Colonic mucosa (tissue), 4 donors: ENCODE measurements at regions not wholly inside any gene's neighbourhood (a gene's known extent, or its start where the extent isn't known, plus 50 kb on each side); places are given as distances from the start of the nearest gene placed in this dataset.

Source experiments
- DNase-seq: peaks from one replicate; pipeline ENCODE4 v3.0.0-alpha.2; 2020
- H3K27ac ChIP-seq: fragments of 200-600 bp; one replicate; pipeline ENCODE4 v1.8.0; 2021
- H3K27me3 ChIP-seq: fragments of 200-600 bp; one replicate; pipeline ENCODE4 v1.8.0; 2021
- H3K36me3 ChIP-seq: fragments of 200-600 bp; one replicate; pipeline ENCODE4 v1.8.0; 2021
- H3K4me1 ChIP-seq: fragments of 200-600 bp; one replicate; pipeline ENCODE4 v1.8.0; 2021; ENCODE audit warnings: mild to moderate bottlenecking
- H3K4me3 ChIP-seq: fragments of 200-600 bp; one replicate; pipeline ENCODE4 v1.8.0; 2021
- H3K9ac ChIP-seq, 2 donors: one replicate each; pipeline ENCODE4 v1.7.0; 2013; ENCODE audit warnings: control low read depth in 2 of 2, low read depth in 2 of 2, low read length in 2 of 2
- H3K9me3 ChIP-seq: fragments of 200-600 bp; one replicate; pipeline ENCODE4 v1.8.0; 2021
- CTCF ChIP-seq: fragments of 200-600 bp; IDR thresholded peaks from one replicate; pipeline ENCODE4 v1.8.0; 2022; ENCODE audit warnings: antibody characterized with exemption, mild to moderate bottlenecking
- intact Hi-C: fragments of 100-400 bp; cut with DNase I; formaldehyde crosslinking; loops from one replicate; pipeline ENCODE4 v1.14.1; 2022
- donor health status: healthy.
- donor health status: DM: no; HTN: no; CAD: no.
- donor health status: DM: no; HTN: no; CAD: no.

- Histone ChIP-seq H3K9ac (no peak overlapping the region), H3K4me3 (no peak overlapping the region), H3K9me3 (no peaks in the 10 kb centered on the region), H3K27me3 (no peaks in the 10 kb centered on the region), H3K4me1 (no peaks in the 10 kb centered on the region), H3K27ac (no peak overlapping the region), H3K36me3 (no peaks in the 10 kb centered on the region)
- intact Hi-C loops: no loop called here
- DNase-seq: no peak
- TF ChIP-seq CTCF: no peak
Observed at GRCh38 chr2:219709331-219709761, 81.9 kb downstream of the SLC4A3 start.

- Histone ChIP-seq H3K36me3 (no peaks in the 10 kb centered on the region), H3K9ac (no peak overlapping the region), H3K27ac (no peak overlapping the region), H3K4me1 (no peaks in the 10 kb centered on the region), H3K9me3 (no peaks in the 10 kb centered on the region), H3K27me3 (no peaks in the 10 kb centered on the region), H3K4me3 (no peak overlapping the region)
- intact Hi-C loops: no loop called here
- no peak for TF ChIP-seq CTCF
- DNase-seq: no peak
Observed at GRCh38 chr2:219713110-219713509, 85.7 kb downstream of the SLC4A3 start.

GRCh38 chr2:219714681-219715400, 87.4 kb downstream of the SLC4A3 start:
- intact Hi-C loops: no loop called here
- TF ChIP-seq CTCF: no peak
- no peak overlapping the region for H3K9ac ChIP-seq
- H3K4me3 ChIP-seq: no peak overlapping the region
- DNase-seq: no peak
- no peaks in the 10 kb centered on the region for H3K9me3 ChIP-seq
- no peaks in the 10 kb centered on the region for H3K4me1 ChIP-seq
- no peaks in the 10 kb centered on the region for H3K27me3 ChIP-seq
- H3K27ac ChIP-seq: no peak overlapping the region
- no peaks in the 10 kb centered on the region for H3K36me3 ChIP-seq

GRCh38 chr2:219718066-219718465, 90.6 kb downstream of the SLC4A3 start:
- H3K27me3 ChIP-seq: no peaks in the 10 kb centered on the region
- TF ChIP-seq CTCF: no peak
- H3K9me3 ChIP-seq: no peaks in the 10 kb centered on the region
- no peak for DNase-seq
- no peaks in the 10 kb centered on the region for H3K4me1 ChIP-seq
- H3K27ac ChIP-seq: no peak overlapping the region
- no peak overlapping the region for H3K4me3 ChIP-seq
- no peak overlapping the region for H3K9ac ChIP-seq
- intact Hi-C loops: no loop called here
- no peaks in the 10 kb centered on the region for H3K36me3 ChIP-seq

DNA sequence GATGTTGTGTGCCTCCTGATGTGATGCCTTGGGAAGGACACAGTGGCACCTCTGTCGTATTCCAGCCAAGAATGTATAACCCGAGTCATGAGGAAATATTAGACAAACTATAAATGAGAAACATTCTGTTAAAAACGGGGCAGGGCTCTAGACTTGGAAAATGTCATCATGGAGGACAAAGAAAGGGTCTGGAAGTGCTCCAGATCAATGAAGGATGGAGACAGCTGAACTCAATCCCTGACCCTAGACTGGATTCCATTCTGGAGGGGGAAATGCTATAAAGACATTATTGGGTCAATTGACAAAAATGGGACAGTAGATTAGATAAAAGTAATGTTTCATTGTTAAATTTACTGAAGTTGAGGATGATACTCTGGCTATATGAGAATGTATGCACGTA, 92.1 kb downstream of the SLC4A3 start:
- H3K9me3 ChIP-seq: no peaks in the 10 kb centered on the region
- no peak overlapping the region for H3K27ac ChIP-seq
- H3K4me3 ChIP-seq: no peak overlapping the region
- no peak for TF ChIP-seq CTCF
- H3K4me1 ChIP-seq: no peaks in the 10 kb centered on the region
- H3K36me3 ChIP-seq: no peaks in the 10 kb centered on the region
- H3K27me3 ChIP-seq: no peaks in the 10 kb centered on the region
- intact Hi-C loops: no loop called here
- DNase-seq: no peak
- no peak overlapping the region for H3K9ac ChIP-seq
